OCI-LY1 (cell line): ENCODE measurements at regions not wholly inside any gene's neighbourhood (a gene's known extent, or its start where the extent isn't known, plus 50 kb on each side); places are given as distances from the start of the nearest gene placed in this dataset.

ENCODE experiments used
- H2AFZ ChIP-seq: fragments of 200-600 bp; sonication (generic), shearing (Covaris generic); 2 replicates; pipeline ENCODE4 v1.6.0; 2014; ENCODE audit warnings: antibody characterized with exemption, mild to moderate bottlenecking, low read length
- H3F3A ChIP-seq: fragments of 200-600 bp; sonication (generic), shearing (Covaris generic); 2 replicates; pipeline ENCODE4 v1.6.0; 2014; ENCODE audit warnings: mild to moderate bottlenecking, antibody characterized with exemption, low read length, moderate library complexity; ENCODE audit not compliant: insufficient read depth
- H3K27ac ChIP-seq: fragments of 200-600 bp; sonication (generic); 2 replicates; pipeline ENCODE4 v1.5.1; 2014; ENCODE audit warnings: low read length, mixed run types, mild to moderate bottlenecking, low read depth; ENCODE audit not compliant: poor library complexity, severe bottlenecking
- H3K27me3 ChIP-seq: fragments of 200-600 bp; sonication (generic); 2 replicates; pipeline ENCODE4 v1.6.0; 2014; ENCODE audit warnings: antibody characterized with exemption, mild to moderate bottlenecking, low read length, moderate library complexity; ENCODE audit not compliant: insufficient read depth
- H3K36me3 ChIP-seq: fragments of 200-600 bp; sonication (generic); 2 replicates; pipeline ENCODE4 v1.6.1; 2014; ENCODE audit warnings: mild to moderate bottlenecking, antibody characterized with exemption, low read length, moderate library complexity, mixed read lengths; ENCODE audit not compliant: insufficient read depth
- H3K4me1 ChIP-seq: fragments of 200-600 bp; sonication (generic); 2 replicates; pipeline ENCODE4 v1.5.1; 2014; ENCODE audit warnings: mild to moderate bottlenecking, low read length, moderate library complexity; ENCODE audit not compliant: insufficient read depth, severe bottlenecking
- H3K4me2 ChIP-seq: fragments of 200-600 bp; sonication (generic), shearing (Covaris generic); 2 replicates; pipeline ENCODE4 v1.6.1; 2014; ENCODE audit warnings: low read length
- H3K4me3 ChIP-seq: fragments of 200-600 bp; sonication (generic); 2 replicates; pipeline ENCODE4 v1.5.1; 2014; ENCODE audit warnings: low read length, low read depth, mild to moderate bottlenecking, mixed read lengths; ENCODE audit not compliant: poor library complexity, severe bottlenecking
- H3K79me2 ChIP-seq: fragments of 200-600 bp; shearing (Covaris generic); 2 replicates; pipeline ENCODE4 v1.6.1; 2016; ENCODE audit warnings: mixed run types, low read length, mixed read lengths; ENCODE audit not compliant: insufficient read depth
- H3K9ac ChIP-seq: fragments of 200-600 bp; sonication (generic), shearing (Covaris generic); 2 replicates; pipeline ENCODE4 v1.6.1; 2014; ENCODE audit warnings: mild to moderate bottlenecking, low read length, mixed read lengths
- H3K9me2 ChIP-seq: fragments of 200-600 bp; sonication (generic), shearing (Covaris generic); 2 replicates; pipeline ENCODE4 v1.6.1; 2014; ENCODE audit warnings: low read depth, mild to moderate bottlenecking, low read length, mixed read lengths
- H3K9me3 ChIP-seq: fragments of 200-600 bp; shearing (Covaris generic); 2 replicates; pipeline ENCODE4 v1.6.1; 2014; ENCODE audit warnings: low read length, mixed read lengths
- H4K20me1 ChIP-seq: fragments of 200-600 bp; sonication (generic), shearing (Covaris generic); 2 replicates; pipeline ENCODE4 v1.6.0; 2016; ENCODE audit warnings: mild to moderate bottlenecking, low read length; ENCODE audit not compliant: insufficient read depth
- CTCF ChIP-seq: fragments of 200-600 bp; sonication (generic), shearing (Covaris generic); IDR thresholded peaks from 2 replicates; pipeline ENCODE4 v1.5.1; 2017; ENCODE audit warnings: mild to moderate bottlenecking, antibody characterized with exemption, low read length, moderate library complexity, mixed read lengths
- EZH2 ChIP-seq: fragments of 200-600 bp; sonication (generic), shearing (Covaris generic); IDR thresholded peaks from 2 replicates; pipeline ENCODE4 v1.8.0; 2017; ENCODE audit warnings: borderline replicate concordance, mixed run types, mild to moderate bottlenecking, antibody characterized with exemption, low read length, moderate library complexity, mixed read lengths

- Histone ChIP-seq H3K9me3 (no peaks in the 10 kb centered on the region), H3F3A (no peaks in the 10 kb centered on the region), H3K27me3 (0 out of 2 replicates have a peak, but pooled peaks cover 9% of the 10 kb centered on the region), H3K27ac (no peak overlapping the region), H3K9ac (no peak overlapping the region), H3K4me1 (no peaks in the 10 kb centered on the region), H2AFZ (no peak overlapping the region), H3K36me3 (no peaks in the 10 kb centered on the region), H3K79me2 (no peaks in the 10 kb centered on the region), H3K9me2 (no peaks in the 10 kb centered on the region), H4K20me1 (no peaks in the 10 kb centered on the region), H3K4me2 (no peak overlapping the region), H3K4me3 (no peak overlapping the region)
- TF ChIP-seq EZH2: no peak
- TF ChIP-seq CTCF: no peak
Measured at GRCh38 chr9:81758123-81758797, 68.9 kb upstream of the TLE1 start.

- Histone ChIP-seq H4K20me1 (no peaks in the 10 kb centered on the region), H3K4me1 (no peaks in the 10 kb centered on the region), H3K79me2 (no peaks in the 10 kb centered on the region), H3F3A (no peaks in the 10 kb centered on the region), H3K9me2 (no peaks in the 10 kb centered on the region), H3K9ac (no peak overlapping the region), H3K36me3 (no peaks in the 10 kb centered on the region), H3K4me2 (no peak overlapping the region), H3K27ac (no peak overlapping the region), H2AFZ (no peak overlapping the region), H3K9me3 (no peaks in the 10 kb centered on the region), H3K27me3 (0 out of 2 replicates have a peak, but pooled peaks cover 6% of the 10 kb centered on the region), H3K4me3 (no peak overlapping the region)
- no peak for TF ChIP-seq EZH2
- no peak for TF ChIP-seq CTCF
Measured at GRCh38 chr9:81759680-81760215, 70.4 kb upstream of the TLE1 start.

GRCh38 chr9:81767921-81768320, 78.6 kb upstream of the TLE1 start:
- Histone ChIP-seq H3K4me2 (no peak overlapping the region), H3K4me1 (no peaks in the 10 kb centered on the region), H2AFZ (no peak overlapping the region), H3K9me3 (no peaks in the 10 kb centered on the region), H3K79me2 (no peaks in the 10 kb centered on the region), H3F3A (no peaks in the 10 kb centered on the region), H3K36me3 (no peaks in the 10 kb centered on the region), H4K20me1 (no peaks in the 10 kb centered on the region), H3K4me3 (no peak overlapping the region), H3K9ac (no peak overlapping the region), H3K27me3 (no peaks in the 10 kb centered on the region), H3K9me2 (no peaks in the 10 kb centered on the region), H3K27ac (no peak overlapping the region)
- TF ChIP-seq EZH2 (no peak), CTCF (no peak)
